ENCODE measurements at regions not wholly inside any gene's neighbourhood (a gene's known extent, or its start where the extent isn't known, plus 50 kb on each side); places are given as distances from the start of the nearest gene placed in this dataset.

- TF ChIP-seq CTCF (IDR thresholded peaks at IDR 0.05) = no peak
- no peak for TF ChIP-seq POLR2A (IDR thresholded peaks at IDR 0.05)
Measured at GRCh38 chr13:99834246-99834645, 137.3 kb downstream of the ZIC5 start.
